NCI-H69 (cell line): ENCODE measurements at regions not wholly inside any gene's neighbourhood (a gene's known extent, or its start where the extent isn't known, plus 50 kb on each side); places are given as distances from the start of the nearest gene placed in this dataset.
A peak's percentile ranks its signal among the peaks of the same experiment; 100 is the strongest.

Experiments used
- DNase-seq: peaks from one replicate; lab custom pipeline; 2025; lab: John Stamatoyannopoulos, UW

DNA sequence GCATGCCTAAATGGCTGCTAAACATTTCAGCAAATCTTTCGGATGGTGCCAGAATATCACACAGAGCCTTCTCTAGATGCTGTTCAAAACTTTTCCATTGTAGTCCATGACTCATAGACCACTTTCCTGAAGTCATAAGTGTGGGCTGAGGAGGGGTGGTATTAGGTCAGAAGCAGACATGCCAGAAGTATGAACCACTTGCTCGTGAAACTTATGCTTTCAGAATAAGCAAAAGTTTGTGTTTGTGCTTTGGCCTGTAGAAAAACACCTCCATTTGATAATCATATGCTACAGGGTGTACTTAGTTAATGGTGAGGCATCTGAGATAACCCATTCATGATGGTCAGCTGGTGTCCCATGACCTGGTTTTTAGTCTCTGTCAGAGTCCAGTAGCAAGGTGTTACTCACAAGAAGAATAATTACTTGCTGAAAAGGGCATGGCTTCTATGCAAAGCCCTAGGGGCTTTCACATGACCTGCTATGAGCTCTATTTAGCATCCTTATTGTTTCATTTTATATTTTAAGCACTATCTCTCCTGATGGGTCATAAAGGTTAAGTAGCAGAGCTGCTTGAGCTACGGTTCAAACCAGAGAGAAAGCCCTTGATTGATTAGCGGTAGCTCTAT lies 183.1 kb upstream of the IVNS1ABP start:
- no peak for DNase-seq

- peak; percentile 85 for DNase-seq
Observed at GRCh38 chr1:185498207-185498606, 181.2 kb upstream of the IVNS1ABP start.

GRCh38 chr1:185497177-185497576 lies 180.1 kb upstream of the IVNS1ABP start:
- no peak for DNase-seq

- peak; percentile 69 for DNase-seq
Observed at GRCh38 chr1:185495898-185496297, 178.9 kb upstream of the IVNS1ABP start.

GRCh38 chr1:185495007-185495406 lies 178.0 kb upstream of the IVNS1ABP start:
- no peak for DNase-seq

- DNase-seq = no peak
Observed at GRCh38 chr1:185492089-185492825, 175.2 kb upstream of the IVNS1ABP start.

- DNase-seq = no peak
Observed at GRCh38 chr1:185491604-185492003, 174.6 kb upstream of the IVNS1ABP start.

DNA sequence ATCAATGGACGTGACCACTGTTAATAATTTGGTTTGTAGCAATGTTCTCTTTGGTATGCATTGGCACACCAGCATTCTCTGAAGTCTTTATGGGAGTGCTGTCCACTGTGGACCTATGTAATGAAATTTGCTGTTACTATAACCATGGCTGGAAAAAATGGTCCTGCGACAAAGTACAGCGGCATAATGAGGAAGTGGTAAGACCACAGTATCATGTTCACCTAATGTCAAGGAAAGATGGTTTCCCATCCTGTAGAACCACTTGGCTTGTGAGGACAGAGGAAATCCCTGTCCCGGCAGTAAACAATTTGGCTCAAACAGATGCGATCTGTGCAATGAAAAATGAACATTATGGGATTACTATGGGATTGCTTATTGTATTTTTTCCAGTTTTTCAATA lies 173.9 kb upstream of the IVNS1ABP start:
- no peak for DNase-seq

DNA sequence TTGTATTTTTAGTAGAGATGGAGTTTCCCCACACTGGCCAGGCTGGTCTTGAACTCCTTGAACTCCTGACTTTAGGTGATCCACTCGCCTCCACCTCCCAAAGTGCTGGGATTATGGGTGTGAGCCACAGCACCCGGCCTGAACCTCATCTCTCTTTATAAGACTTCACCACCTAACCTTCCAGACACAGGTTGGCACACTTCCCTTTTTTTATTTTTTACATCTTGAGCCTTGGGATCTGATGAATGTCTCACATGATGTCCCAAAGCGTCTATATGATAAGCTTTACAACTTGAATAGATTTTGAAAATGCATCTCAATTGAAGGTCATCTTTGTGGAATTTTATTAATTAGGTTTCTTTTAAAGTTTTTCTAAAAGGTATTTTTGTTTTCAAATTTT lies 172.4 kb upstream of the IVNS1ABP start:
- no peak for DNase-seq

GRCh38 chr1:185488808-185489207 lies 171.8 kb upstream of the IVNS1ABP start:
- DNase-seq = no peak

DNA sequence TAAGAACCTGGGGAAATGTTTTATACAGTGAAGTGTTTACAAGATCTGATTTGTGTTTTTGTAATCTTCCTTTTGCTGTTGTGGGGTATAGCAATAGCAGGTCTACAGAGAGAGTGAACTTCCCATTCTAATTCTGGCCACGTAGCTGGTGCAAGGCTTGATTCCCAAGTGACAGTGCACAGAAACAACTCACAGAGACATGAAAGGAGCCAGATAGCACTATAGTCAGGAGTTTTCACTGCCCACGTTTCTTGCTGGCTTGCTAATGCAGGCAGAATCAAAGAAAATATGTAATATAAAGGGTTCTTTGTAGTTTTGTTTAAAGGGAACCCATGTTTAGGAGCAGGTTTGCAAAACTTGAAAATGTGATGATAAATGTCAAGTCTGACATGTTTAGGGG lies 170.9 kb upstream of the IVNS1ABP start:
- DNase-seq = no peak

- no peak for DNase-seq
Observed at GRCh38 chr1:185487026-185487425, 170.0 kb upstream of the IVNS1ABP start.

DNA sequence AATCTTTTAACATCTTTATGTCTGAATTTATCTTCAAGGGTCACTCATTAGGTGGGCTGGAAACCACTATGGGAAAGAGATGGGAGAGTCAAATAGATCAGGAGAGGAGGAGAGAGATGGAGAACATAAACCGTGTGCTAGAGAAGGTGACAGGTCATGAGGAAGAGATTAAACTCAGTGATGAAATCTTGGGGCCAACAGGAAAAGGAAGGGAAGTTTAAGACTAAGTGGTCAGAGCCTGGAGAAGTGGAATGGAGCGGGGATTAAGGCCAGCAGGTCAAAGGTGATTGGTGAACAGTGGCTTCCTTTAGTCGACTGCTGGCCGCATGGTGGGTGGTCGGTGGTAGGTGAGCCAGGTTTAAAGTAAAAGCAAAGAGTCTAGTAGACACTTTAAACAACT lies 169.3 kb upstream of the IVNS1ABP start:
- no peak for DNase-seq

DNA sequence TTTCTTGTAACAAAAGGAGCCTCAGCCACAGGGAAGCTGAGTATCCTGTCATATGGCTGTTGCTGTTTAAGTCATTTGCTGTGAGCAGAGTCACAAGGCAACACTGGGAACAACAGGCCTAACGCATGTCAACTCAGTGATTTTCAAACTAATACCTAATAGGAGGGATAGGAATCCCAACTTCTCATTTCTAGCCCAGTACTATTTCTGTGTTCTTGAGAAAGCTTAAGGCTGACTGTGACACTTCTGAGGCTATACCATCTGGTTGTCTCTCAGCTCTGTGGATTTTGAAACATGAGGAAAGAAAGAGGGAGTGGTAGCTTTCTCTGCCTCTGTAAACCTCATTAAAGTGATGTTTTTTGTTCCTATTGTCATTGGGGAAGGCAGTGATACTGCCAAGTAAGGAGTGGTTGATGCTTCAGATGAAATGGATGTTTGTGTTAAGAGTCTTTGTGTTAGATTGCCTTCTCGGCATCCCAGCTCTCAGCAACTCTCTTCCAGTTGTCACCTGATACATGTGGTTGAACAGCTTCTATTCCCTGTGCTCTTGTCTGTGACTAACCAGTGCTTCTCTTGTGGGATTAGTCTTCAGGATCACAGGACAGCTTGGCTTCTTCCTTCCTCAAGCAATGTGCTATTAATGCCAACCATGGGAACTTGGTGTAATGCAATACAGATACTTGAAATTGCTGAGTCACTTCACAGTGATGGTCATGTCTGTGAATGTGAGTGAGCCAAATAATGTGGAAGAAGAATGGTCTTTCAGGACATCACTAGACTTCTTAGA lies 166.8 kb upstream of the IVNS1ABP start:
- peak; percentile 73 for DNase-seq

DNA sequence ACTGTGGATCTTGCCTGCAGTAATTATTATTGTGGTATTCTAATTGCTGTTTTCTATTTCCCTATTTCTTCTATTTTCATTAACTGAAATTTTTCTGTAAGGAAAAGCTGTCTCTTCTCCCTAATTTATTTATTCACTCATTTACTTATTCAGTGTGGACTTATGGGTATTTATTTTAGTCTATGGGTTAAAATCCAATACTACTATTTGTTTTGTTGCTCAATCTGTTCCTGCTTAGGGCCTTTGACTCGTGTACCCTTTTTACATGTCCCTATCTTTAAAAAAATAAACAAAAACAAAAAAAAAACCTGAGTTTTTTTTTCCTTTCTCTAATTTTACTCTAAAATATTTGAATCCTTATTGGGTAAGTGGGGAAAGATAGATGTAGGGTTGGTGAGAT lies 166.2 kb upstream of the IVNS1ABP start:
- no peak for DNase-seq

GRCh38 chr1:185480545-185480944 lies 163.5 kb upstream of the IVNS1ABP start:
- peak; percentile 8 for DNase-seq

DNA sequence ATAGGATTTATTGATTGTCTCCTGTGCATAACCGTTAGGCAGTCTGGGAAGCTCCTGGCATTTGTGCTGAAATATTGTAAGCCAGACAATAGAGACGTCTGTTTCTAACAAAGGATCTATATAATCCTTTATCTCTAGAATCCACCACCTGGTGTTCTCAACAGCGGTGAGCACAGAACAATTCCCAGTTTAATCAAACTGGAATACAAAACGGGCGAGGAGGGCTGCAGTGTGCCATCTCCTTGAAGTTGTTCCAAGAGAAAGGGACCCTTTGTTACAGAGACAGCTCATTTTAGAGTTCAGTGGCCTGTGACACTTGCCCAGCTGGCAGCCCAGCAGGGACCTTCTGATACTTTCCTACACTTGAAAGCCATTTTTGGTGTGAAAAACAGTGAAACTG lies 162.8 kb upstream of the IVNS1ABP start:
- DNase-seq = peak; percentile 77

DNA sequence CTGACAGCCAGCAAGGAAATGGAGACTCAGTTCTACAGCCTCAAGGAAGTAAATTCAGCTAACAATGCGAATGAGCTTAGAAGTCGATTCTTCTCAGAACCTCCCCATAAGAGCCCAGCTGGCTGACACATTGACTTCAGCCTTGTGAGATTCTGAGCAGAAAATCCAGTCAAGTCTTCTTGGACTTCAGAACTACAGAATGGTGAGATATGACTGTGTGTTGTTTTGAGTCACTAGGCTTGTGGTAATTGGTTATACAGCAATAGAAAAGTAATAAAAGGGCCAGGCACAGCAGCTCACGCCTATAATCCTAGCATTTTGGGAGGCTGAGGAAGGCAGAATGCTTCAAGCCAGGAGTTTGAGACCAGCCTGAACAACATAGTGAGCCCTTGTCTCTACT lies 161.8 kb upstream of the IVNS1ABP start:
- no peak for DNase-seq

DNA sequence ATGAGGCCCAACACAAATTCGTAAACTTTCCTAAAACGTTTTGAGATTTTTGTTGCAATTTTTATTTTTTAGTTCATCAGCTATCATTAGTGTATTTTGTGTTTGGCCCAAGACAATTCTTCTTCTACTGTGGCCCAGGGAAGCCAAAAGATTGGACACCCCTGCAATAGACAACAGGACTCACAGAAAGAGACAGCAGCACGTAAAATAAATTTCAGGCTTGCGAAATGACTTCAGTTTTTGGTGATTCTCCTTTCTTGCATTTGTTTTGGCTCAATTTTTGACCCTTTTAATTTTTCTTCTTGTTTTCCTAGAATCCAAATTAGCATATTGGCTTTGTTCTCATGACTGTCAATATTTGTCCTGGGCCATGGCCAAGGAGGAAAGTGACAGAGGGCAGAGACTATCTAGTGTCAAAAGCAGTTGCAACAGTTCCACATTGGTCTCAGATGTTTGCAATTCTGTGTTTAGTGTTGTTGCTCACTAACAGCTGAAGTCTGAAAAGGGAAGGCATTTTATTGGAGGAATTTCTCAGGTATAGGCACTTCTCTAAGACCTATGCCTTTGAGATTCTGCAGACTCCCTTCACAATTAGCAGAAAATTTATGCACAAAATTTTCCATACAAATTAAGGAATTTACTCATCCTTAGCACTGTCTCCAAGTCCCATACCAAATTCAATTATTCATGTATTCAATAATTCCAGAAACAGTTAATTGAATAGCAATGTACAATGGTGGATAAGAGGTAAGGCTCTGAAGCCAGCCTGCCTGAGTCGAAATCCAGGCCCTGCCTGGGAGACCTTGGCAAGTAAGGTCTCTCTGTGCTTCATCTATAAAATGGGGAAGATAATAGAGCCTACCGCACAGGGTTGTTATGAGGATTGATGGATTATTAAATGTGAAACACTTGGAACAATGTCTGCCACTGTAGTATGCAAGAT lies 160.9 kb upstream of the IVNS1ABP start:
- peak; percentile 77 for DNase-seq

DNA sequence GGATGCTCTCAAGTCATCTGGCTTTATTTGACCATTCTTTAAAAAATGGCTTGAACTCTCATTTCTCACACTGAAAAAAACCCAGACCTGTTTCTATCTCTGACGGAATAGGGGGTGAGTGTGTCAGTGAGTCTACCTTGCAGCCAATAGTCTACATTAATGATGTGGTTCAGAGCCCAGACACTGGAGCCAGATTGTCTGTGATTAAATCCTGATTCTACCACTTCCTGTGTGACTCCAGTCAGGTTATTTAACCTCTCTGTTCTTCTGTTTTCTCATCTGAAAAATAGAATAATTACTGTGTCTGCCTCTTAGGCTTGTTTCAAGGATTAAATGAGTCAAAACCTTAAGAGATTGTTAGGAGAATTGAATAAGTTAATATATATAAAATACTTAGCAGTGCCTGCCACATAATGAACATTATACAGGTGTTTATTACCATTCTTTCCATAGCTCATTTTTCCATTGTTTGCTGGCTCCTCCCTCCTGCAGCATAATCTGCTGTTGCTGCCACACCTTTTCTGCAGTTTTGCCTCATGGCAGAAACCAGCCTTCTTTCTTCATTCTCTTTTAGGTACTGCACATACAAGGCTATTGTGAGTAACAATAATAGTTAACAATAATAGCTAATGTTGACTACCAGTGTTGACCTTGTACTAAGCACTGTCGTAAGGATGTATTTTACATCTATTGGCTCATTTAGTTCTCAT lies 157.6 kb upstream of the IVNS1ABP start:
- no peak for DNase-seq

- DNase-seq = no peak
Observed at GRCh38 chr1:185473186-185473585, 156.1 kb upstream of the IVNS1ABP start.
